Superior temporal gyrus (tissue), 1 donor: ENCODE measurements at regions not wholly inside any gene's neighbourhood (a gene's known extent, or its start where the extent isn't known, plus 50 kb on each side); places are given as distances from the start of the nearest gene placed in this dataset.
A peak's percentile ranks its signal among the peaks of the same experiment; 100 is the strongest.
"Not testable (repeated sequence)": the region's sequence is repeated elsewhere in the genome, so short reads cannot be mapped to it uniquely, and the experiment has no call there.

ENCODE experiments used
- DNase-seq: peaks from one replicate; pipeline ENCODE4 v3.0.0-alpha.2; 2016; ENCODE audit errors: extremely low spot score

DNA sequence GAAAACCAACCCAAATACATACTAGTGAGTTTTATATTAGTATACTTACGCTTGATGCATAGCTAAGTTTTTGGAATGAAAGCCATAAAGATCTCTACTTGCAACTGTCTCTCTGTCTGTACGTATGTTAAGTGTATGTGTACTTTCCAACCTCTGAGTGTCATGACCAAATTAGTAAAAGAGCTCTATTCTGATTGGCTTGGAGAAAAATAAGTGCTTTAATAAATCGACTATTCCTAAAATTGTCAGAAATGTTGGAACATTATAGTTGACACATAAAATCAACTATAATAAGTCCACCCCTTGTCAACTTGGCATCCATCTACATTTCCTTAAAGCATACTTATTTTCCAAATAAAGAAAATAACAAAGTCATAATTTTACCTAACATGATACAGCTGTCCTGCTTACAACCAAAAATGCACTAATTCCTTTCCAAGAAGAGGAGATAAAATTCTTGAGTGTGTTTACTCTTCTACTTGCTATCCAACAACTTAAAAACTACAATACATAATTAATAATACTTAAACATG, 507.4 kb upstream of the ATP2B1 start:
- no peak for DNase-seq

DNA sequence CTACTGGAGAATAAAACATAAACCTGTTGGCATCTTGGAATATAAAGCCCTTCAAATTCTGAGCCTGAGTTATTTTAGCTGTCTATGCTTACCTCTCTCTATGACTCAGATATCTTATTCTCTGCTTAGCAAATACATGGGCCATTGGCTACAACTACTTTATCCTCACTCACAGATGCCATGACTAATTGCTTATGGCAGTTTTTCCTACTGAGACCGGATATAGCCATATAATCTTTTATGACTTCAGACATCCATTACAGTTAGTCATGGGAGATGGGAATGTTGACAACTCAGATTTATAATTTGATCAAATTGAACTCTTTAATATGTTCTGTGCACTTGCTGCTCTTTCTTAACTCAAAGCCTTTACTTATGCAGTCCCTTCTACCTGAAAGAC, 502.4 kb upstream of the ATP2B1 start:
- no peak for DNase-seq

DNA sequence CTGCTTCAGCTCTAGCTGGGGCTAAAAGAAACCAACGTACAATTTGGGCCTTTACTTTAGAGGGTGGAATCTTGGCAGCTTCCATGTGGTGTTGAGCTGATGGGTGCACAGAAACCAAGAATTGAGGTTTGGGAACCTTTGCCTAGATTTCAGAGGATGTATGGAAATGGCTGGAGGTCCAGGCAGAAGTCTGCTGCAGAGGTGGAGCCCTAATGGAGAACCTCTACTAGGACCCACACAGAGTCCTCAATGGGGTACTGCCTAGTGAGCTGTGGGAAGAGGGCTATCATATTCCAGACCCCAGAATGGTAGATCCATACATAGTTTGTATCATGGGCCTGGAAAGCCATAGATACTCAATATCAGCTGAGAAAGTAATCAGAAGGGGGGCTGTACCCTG, 500.4 kb upstream of the ATP2B1 start:
- DNase-seq, result no peak

DNA sequence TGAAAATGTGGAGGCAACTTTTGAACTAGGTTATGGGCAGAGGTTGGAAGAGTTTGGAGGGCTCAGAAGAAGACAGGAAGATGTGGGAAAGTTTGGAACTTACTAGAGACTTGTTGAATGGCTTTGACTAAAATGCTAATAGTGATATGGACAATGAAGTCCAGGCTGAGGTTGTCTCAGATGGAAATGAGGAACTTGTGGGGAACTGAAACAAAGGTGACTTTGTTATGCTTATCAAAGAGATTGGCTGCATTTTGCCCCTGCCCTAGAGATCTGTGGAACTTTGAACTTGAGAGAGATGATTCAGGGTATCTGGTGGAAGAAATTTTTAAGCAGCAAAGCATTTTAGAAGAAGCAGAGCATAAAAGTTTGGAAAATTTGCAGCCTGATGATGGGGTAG, 499.7 kb upstream of the ATP2B1 start:
- not testable (repeated sequence) for DNase-seq

DNA sequence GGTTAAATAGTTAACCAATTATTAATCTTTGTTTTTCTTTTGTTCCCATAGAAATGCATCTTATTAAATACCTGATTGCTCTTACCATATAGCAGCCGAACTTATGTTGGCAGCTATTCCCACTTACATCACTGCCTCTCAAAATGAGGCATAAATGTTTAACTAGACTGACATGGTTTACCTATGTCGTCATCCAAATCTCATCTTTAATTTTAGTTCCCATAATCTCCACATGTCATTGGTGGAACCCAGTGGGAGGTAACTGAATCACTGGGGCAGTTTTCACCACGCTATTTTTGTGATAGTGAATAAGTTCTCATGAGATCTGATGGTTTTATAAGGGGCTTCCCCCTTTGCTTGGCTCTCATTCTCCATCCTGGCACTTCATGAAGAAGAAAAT, 499.2 kb upstream of the ATP2B1 start:
- DNase-seq, result no peak

DNA sequence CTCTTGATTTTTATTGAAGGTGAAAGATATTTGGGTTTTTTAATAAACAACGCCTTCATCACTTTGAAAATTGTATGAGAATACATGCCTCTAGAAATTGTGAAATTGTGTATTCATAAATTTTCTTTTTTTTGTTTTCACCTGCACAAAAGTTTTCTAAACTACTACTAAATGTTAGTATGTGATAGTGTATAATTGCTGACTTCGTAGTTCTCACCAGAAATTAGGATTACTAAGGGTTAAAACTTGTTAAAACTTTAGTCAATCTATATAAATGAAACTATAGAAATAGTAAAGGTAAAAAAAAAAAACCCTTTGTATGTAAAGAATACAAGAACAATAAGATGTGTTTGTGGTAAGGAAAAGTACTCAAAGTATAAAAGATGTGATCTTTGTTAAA, 496.5 kb upstream of the ATP2B1 start:
- DNase-seq, result no peak

DNA sequence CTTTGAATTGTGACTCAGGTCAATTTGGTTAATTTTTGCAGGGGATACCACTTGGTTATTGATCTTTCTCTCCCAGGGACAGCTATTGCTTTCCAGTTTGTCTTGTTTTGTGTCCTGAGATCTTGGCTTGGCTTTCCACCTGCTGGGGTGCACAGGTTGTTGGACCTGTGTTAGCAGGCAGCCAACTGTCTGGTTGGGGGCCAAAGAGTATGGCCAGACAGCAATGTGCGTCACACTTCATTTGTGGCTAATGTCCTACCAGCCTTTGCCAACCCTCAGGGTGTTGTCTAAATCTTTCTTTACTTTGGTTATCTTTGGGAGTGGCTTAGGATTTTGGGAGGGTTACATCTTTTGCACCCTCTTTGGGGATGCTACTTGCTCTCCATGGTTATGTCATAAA, 494.9 kb upstream of the ATP2B1 start:
- DNase-seq, result no peak

DNA sequence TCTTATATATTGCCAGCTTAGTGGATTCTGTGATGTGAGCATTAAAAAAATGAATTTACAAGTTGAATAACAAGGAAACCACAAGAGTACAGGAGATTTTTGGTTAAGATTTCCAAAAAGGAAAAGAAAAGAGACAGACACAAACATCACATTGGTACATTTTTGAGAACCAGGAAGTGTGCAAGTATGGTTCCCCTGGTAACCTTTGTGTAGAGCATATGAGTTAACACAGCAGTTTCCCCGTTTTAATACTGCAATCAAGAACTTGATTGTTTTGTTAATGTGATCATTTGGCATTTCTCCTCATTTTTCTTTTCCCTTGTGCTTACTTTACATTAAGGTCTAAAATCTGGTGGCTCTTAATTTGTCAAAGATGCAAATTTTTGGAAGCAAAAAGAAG, 490.4 kb upstream of the ATP2B1 start:
- no peak for DNase-seq

DNA sequence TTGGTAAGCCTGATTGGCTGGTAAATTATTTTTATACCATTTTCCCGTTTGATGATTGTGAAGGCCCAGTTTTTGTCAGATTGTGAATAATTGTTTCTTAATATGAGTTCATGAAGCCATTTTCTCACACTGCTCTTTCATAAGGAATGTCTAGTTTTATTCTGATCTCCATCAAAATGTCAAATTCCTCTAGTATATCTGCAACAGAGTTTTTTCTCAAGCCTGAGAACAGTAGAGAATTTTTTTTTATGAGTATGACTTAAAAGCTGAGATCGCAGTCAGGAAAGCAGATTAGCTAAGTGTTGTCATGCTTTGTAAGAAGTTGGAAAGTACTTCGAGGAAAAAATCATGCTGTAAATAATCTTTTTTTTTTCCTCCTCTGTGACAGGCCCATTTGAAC, 484.9 kb upstream of the ATP2B1 start:
- DNase-seq, result no peak

DNA sequence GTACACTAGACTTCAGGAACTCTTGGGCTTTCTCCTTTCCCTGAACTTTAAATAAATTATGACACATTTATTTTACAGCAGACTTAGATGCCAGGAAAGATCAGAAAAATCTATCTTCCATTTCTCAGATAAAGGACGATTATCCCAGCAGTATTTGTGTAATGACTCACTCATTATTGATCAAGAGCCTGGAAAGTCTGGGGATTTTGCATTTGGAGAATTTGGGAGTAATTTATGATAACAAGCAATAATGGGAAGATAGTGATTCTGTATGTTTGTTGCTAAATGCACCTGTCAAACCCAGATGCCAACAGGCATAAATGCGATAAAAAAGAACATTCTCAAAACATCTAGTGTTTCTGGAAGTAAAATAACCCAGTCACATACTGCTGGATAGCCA, 480.2 kb upstream of the ATP2B1 start:
- no peak for DNase-seq

DNA sequence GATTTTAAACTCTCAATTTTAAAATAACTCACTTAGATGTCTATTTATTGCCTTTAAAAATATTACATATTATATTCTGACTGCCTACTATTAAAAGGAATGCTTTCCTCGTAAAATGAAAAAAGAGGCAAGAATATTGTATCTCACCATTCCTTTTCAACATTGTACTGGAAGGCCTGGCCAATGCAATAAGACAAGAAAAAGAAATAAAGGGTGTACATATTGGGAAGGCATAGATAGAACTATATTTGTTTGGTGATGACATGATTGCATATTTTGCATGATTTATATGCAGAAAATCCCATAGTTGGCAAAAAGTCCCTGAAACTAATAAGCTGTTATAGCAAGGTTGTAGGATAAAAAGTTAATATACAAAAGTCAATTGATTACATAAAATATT, 474.6 kb upstream of the ATP2B1 start:
- no peak for DNase-seq

DNA sequence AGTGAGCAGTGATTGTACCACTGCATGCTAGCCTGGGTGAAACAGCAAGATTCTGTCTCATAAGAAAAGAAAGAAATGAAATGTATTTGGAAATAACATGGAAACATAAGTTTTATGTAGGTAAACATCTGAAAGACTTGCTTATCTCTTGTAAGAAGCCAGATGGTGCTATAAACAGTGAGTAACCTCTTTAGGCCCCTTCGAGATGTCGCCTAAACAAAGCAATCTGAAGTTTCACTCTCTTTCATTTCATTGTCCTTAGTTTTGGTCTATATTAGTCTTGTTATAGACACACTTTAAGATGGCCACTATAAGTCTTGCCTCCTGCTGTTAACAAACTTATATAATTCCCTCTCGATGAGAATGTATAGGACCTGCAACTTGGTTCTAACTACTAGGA, 472.6 kb upstream of the ATP2B1 start:
- no peak for DNase-seq

DNA sequence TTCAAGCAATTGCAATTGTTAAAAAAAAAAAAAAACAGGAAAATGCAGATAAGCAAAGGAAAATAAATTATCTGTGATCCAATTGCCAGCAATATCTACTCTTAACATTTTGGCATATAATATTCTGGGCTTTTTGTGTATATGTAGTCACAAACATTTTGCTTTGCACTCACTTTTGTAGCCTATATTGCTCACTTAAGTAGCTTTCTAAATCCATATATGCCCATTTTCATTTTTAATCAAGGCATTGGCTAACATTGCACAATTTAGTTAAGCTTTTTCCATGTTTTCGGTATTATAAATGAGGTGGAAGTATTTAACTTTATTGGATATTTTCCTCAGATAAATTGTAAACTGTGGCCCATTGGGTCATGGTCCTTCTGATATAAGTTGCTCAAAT, 466.3 kb upstream of the ATP2B1 start:
- DNase-seq, result no peak

DNA sequence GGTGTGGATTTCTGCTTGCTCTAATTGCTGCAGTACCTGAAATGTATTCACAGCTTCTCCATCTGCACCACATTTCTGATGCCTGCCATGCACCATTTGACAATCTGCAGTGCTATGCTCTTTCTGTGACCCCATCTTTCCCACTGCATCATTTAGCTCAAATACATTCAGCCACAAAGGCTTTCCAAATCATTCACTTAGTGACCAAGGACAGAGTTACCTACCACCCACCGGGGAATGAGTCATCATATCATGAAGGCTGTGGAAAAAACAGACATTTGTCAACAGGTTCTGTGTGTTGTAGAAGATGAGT, 465.5 kb upstream of the ATP2B1 start:
- peak; percentile 26 for DNase-seq

DNA sequence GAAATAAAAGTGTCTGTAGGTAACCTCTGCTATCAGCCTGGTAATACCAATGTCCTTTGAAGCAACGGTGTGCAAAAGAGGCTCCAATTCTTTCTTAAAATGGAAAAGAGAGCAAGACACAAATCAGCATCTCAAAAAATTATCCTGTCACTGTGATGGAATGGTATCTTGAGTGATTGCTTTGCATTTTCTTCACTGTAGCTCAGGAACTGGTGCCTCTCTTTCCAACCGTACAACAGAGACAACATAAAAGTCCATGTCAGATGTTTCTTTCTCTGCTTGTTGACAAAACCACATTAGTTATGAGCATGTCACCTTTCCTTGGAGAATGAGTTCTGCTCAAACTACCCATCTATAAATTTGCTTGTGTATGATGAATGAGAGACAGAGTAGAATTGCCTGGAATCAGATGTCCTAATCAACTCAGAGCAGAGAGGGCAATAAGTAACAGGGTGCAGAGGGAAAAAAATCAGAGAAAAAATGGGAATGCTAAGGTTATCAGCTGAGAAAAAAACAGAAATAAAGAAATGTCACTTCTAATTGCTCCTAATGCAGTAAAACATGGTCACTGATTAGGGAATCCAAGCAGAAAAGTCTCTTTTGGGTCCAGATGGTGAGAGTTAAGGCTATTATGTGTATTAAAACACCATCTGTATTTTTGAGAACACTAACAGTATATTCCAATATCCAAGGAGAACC, 465.0 kb upstream of the ATP2B1 start:
- no peak for DNase-seq

DNA sequence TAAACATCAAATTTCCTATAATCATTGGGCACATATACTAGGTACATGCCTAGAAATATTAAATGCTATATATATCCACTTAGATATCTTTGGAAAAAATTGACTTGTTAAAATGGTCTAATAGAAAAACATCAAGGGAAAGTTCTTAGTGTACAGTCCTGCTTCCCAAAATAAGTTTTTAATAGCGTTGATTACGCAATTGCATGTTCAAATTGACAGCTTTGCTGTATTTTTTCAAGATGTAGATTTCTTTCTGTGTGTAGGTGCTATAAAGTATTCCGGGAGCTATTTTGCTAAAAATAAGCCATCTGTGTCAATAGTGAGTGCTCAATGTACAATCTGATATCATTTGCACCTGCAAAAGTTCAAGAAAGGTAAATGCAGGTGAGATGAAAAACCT, 463.9 kb upstream of the ATP2B1 start:
- no peak for DNase-seq

DNA sequence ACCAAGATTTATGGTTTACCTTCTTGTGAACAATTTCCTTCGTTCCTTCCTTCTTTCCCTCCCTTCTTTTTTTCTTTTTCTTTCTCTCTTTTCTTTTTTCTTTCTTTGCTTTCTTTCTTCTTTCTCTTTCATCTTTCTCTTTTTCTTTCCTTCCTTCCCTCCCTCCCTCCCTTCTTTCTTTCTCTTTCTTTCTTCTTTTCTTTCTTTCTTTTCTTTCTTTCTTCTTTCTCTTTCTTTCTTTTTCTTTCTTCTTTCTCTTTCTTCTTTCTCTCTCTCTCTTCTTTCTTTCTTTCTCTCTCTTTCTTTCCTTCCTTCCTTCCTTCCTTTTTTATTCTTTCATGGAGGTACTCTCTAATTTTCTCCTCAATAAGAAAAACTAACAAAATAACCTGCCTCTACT, 462.1 kb upstream of the ATP2B1 start:
- no peak for DNase-seq

DNA sequence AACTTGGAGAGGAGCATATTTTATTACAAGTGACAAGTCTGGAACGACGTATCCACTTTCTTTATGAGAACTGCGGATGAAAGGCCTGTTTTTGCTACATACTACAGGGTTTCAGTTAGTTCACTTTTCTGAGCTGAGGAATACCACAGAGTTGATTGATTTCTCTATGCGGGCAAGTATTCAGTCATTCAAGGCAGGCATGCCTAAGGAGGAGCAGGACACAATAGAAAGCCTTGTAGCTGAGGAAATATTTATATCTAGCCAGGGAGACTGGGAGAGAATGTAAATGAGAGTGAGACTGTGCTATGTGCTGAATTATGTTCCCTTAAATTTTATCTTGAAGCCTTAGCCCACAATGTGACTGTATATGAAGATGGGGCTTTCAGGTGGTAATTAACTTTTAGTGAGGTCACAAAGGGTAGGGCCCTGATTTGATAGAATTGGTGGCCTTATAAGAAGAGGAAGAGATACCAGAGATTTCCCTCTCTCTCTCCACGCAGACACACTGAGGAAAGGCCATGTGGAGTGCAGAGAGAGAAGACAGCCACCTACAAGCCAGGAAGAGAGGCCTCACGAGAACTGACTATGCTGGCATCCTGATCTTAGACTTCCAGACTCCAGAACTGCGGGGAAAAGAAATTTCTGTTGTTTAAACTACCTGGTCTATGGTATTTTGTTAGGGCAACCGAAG, 459.0 kb upstream of the ATP2B1 start:
- no peak for DNase-seq

DNA sequence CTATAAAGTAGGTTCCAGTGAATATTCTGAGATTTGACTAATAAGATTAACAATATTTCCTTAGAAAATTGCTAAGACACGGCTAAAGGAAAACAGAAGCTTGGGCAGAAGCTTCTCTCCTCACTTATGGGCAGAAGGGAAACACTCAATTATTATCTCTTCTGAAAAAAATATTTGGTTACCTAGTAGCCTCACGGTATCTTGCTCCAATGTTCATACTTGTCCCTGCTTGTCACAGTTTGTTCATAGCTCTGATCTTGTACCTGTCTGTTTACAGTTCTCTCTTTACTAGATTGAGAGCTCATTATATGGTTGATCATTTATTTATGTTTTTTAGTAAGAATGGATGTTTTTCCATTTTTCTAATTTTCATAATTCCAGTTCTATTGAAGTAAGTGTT, 458.0 kb upstream of the ATP2B1 start:
- DNase-seq, result no peak

DNA sequence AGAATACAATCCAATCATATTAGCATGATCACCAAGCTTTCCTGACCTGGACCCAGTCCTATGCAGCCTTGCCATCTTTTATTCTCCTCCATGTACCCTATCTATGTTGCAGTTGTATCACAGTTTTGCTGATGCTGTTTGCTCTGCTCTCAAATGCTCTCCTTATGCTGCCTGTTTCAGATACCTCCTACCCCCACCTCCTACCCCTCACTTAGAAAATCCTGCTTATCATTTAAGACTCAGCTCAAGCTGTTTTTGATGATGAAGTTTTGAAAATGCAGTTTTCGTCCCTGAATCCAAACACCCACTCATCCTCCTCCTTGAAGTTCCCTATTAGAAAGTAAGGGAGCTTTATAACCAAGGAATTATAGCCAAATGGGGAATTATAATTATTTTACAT, 457.4 kb upstream of the ATP2B1 start:
- DNase-seq, result peak; percentile 21

DNA sequence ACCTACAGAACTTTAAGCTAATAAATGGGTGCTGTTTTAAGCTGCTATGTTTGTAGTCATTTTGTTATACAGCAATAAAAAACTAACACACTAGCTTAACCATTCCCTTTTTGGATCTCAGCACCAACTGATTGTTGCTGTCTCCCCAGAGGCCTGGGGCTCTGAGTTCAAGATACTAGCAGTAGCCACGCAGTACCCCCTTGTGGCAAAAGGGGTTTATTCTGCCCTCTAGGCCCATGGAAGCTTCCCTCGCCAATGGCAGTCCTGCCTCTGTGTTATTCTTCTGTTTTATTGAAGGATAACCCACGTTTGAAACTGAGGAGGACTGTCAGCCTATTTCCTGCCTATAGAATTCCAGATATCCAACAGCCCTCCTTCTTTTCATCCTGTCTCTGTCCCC, 455.3 kb upstream of the ATP2B1 start:
- no peak for DNase-seq

DNA sequence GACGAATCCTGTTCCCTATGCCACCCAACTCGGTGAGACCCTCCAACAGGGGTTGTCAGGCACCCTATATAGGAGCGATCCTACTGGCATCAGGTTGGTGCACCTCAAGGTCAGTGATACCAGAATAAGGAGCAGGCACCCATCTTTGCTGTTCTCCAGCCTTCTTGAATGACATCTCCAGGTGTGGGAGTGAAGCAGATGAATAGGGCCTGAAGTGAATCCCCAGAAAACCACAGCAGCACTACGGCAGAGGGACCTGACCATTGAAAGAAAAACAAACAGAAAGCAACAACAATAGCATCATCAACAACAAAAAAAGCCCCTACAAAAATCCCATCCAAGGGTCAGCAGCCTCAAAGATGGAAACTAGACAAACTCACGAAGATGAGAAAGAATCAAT, 445.2 kb upstream of the ATP2B1 start:
- DNase-seq, result no peak

DNA sequence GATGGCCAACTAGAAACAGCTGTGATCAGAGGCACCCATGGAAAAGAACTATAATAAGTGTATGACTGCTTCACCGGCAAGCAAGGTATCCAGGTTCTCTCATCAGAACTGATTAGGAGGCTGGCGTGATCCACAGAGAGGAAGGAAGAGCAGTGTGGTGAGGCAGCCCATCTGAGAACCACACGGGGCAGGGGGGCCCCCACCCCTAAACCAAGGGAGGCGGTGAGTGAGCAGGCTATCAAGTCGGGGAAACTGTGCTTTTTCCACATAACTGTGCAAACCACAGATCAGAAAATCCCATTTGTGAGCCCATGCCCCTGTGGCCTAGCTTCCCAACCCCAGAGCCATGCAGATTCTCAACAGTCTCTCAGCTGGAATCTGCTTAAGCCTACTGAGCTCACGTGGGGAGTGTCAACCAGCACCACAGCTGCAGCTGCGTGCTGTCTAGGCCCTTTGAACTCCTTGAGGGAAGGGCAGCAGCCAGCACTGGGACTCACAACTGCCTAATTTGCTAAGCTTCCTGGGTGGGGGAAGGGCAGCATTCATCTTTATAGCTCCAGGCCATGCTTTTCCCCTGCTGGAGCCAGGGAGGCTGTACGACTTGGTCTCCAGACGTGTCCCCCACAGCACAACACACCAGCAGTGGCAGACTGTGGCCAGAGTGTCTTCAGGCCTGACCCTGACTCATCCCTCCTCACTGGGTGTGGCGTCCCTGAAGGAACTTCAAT, 444.4 kb upstream of the ATP2B1 start:
- no peak for DNase-seq
